MM.1S (cell line): ENCODE measurements at regions not wholly inside any gene's neighbourhood (a gene's known extent, or its start where the extent isn't known, plus 50 kb on each side); places are given as distances from the start of the nearest gene placed in this dataset.

Source experiments
- CTCF ChIP-seq: fragments of 300-600 bp; sonication (generic); IDR thresholded peaks from 2 replicates; pipeline ENCODE4 v1.5.1; 2016; ENCODE audit warnings: antibody characterized with exemption, low read length, mixed read lengths
- EZH2 ChIP-seq: fragments of 300-600 bp; sonication (generic); optimal IDR thresholded peaks from 2 replicates; pipeline ENCODE3; 2017; ENCODE audit warnings: low read depth, mild to moderate bottlenecking, antibody characterized with exemption, low read length, mixed read lengths

- TF ChIP-seq CTCF (no peak), EZH2 (no peak)
These were observed 109.3 kb downstream of the MAGEC2 start for GRCh38 chrX:142095651-142096245.
